Mucosa of descending colon (tissue), 3 donors: ENCODE measurements at regions not wholly inside any gene's neighbourhood (a gene's known extent, or its start where the extent isn't known, plus 50 kb on each side); places are given as distances from the start of the nearest gene placed in this dataset.
"Not testable (repeated sequence)": the region's sequence is repeated elsewhere in the genome, so short reads cannot be mapped to it uniquely, and the experiment has no call there.

Source experiments
- ATAC-seq: fragments of 200-7000 bp; cut with Tn5 transposase; one replicate; pipeline ENCODE4 v1.9.1; 2020; ENCODE audit warnings: mild to moderate bottlenecking, moderate library complexity
- DNase-seq, 3 donors: peaks; one replicate each; pipeline ENCODE4 v3.0.0-alpha.2; 2020
- H3K36me3 ChIP-seq: fragments of 200-600 bp; one replicate; pipeline ENCODE4 v1.8.0; 2021; ENCODE audit warnings: low read depth, mild to moderate bottlenecking
- H3K4me1 ChIP-seq: fragments of 200-600 bp; one replicate; pipeline ENCODE4 v1.8.0; 2021; ENCODE audit warnings: low read depth, mild to moderate bottlenecking
- H3K4me3 ChIP-seq: fragments of 200-600 bp; one replicate; pipeline ENCODE4 v1.8.0; 2021; ENCODE audit warnings: mild to moderate bottlenecking
- H3K9me3 ChIP-seq: fragments of 200-600 bp; one replicate; pipeline ENCODE4 v1.8.0; 2021; ENCODE audit warnings: mild to moderate bottlenecking
- intact Hi-C, 2 donors: fragments of 100-400 bp; cut with DNase I in 1 of 2; cut with micrococcal nuclease in 1 of 2; formaldehyde crosslinking; loops; one replicate each; pipeline versions ENCODE4 v1.11.0 to v1.11.1; 2022; cut with DNase I, micrococcal nuclease
- TF ChIP-seq, protein P1 (sequence below): fragments of 200-600 bp; IDR thresholded peaks from one replicate; pipeline ENCODE4 v1.8.0; 2022; ENCODE audit warnings: antibody characterized with exemption, mild to moderate bottlenecking
- donor health status: DM: no; HTN: no; CAD: no; lungs with moderate emphysema.
- donor health status: DM: no; HTN: no; CAD: no.
- donor health status: DM: no; HTN: yes; CAD: no.

DNA sequence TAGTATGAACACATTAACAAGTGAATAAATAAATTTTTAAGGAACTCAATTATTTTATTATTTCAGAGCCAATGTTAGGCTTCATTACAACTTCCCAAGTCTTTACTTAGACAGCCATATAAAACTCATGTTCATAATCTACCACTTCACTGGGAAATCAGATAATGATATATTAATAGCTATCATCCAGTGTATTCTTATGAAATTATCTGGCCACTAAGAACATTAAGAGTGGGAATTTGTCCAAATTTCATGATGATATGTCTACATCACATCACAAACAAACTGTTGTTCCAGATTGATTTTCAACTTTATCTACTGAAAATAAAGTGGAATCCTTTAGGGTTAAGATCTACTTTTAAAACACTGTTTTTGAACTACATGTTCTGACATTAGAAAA is 668.6 kb downstream of the EFNA5 start:
- Histone ChIP-seq H3K4me3 (no peak overlapping the region), H3K9me3 (no peaks in the 10 kb centered on the region), H3K36me3 (no peaks in the 10 kb centered on the region), H3K4me1 (no peaks in the 10 kb centered on the region)
- intact Hi-C loops, result no loop called here
- DNase-seq, result no peak
- TF ChIP-seq, protein P1, sequence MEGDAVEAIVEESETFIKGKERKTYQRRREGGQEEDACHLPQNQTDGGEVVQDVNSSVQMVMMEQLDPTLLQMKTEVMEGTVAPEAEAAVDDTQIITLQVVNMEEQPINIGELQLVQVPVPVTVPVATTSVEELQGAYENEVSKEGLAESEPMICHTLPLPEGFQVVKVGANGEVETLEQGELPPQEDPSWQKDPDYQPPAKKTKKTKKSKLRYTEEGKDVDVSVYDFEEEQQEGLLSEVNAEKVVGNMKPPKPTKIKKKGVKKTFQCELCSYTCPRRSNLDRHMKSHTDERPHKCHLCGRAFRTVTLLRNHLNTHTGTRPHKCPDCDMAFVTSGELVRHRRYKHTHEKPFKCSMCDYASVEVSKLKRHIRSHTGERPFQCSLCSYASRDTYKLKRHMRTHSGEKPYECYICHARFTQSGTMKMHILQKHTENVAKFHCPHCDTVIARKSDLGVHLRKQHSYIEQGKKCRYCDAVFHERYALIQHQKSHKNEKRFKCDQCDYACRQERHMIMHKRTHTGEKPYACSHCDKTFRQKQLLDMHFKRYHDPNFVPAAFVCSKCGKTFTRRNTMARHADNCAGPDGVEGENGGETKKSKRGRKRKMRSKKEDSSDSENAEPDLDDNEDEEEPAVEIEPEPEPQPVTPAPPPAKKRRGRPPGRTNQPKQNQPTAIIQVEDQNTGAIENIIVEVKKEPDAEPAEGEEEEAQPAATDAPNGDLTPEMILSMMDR, result no peak
- ATAC-seq, result no peak

DNA sequence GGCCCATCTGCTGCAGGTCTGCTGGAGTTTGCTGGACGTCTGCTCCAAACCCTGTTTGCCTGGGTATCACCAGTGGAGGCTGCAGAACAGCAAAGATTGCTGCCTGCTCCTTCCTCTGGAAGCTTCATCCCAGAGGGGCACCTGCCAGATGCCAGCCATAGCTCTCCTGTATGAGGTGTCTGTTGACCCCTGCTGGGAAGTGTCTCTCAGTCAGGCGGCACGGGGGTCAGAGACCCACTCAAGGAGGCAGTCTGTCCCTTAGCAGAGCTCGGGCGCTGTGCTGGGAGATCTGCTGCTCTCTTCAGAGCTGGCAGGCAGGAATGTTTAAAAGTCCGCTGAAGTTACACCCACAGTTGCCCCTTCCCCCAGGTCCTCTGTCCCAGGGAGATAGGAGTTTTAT is 671.2 kb downstream of the EFNA5 start:
- H3K9me3 ChIP-seq, H3K4me3 ChIP-seq, DNase-seq, H3K36me3 ChIP-seq, ATAC-seq, intact Hi-C loops, H3K4me1 ChIP-seq: not testable (repeated sequence)

DNA sequence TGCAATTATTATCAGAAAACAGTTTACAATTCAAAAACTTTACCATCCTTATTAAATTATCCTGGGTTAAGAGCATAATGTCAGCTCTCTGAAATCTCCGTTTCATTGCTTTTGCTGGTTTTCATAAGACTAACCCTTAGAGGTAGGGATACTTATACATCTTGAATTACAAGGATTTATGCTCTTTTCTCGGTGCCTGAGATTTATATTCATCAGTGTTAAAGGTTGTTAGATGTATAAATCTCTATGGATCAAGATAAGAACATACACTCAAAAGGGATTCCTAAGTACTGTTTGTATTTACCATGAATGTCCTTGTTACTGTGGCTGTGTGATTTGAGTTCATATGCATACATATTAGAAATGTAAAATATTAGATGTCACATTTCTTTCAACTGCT is 684.7 kb downstream of the EFNA5 start:
- Histone ChIP-seq H3K4me1 (no peaks in the 10 kb centered on the region), H3K36me3 (no peaks in the 10 kb centered on the region), H3K4me3 (no peak overlapping the region), H3K9me3 (no peaks in the 10 kb centered on the region)
- ATAC-seq (no peak), DNase-seq (no peak)
- TF ChIP-seq, protein P1, result no peak
- intact Hi-C loops, result no loop called here

DNA sequence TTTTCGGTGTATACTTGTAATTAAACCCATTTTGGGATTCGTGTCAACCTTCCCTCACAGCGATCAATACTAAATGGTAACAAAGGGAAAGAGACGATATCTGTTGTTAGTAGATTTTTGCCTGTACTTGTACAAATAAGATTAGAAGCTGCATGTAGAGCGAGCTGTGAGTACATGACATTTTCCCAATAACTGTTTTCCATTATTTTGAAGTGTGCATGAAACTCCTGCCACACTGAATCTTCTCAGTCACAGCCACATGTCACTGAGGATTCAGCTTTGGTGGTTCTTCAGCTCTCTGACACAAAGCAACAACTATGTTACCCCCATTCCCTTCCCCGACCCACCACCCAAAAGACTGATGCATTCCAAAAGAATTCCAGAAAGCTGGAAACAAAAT is 685.6 kb downstream of the EFNA5 start:
- Histone ChIP-seq H3K36me3 (no peaks in the 10 kb centered on the region), H3K4me3 (no peak overlapping the region), H3K9me3 (no peaks in the 10 kb centered on the region), H3K4me1 (no peaks in the 10 kb centered on the region)
- DNase-seq (no peak), ATAC-seq (no peak)
- intact Hi-C loops, result no loop called here
- TF ChIP-seq, protein P1, result no peak

DNA sequence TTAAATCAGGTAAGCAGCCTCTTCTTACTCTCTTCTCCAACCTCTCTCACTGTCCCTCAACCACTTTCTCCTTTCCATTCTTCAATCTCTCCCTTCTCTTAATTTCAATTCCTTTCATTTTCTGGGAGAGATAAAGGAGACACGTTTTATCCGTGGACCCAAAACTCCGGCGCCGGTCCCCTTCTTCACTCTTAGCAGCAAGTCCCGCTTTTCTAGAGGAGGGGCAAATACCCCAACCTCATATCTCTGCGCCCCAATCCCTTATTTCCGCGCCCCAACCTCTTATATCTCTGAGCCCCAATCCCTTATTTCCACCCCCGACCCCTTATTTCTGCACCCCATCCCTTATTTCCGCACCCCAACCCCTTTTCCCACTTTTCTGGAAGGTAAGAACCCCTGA is 691.6 kb downstream of the EFNA5 start:
- ATAC-seq, intact Hi-C loops, H3K36me3 ChIP-seq, H3K4me3 ChIP-seq, H3K4me1 ChIP-seq, DNase-seq, H3K9me3 ChIP-seq: not testable (repeated sequence)

DNA sequence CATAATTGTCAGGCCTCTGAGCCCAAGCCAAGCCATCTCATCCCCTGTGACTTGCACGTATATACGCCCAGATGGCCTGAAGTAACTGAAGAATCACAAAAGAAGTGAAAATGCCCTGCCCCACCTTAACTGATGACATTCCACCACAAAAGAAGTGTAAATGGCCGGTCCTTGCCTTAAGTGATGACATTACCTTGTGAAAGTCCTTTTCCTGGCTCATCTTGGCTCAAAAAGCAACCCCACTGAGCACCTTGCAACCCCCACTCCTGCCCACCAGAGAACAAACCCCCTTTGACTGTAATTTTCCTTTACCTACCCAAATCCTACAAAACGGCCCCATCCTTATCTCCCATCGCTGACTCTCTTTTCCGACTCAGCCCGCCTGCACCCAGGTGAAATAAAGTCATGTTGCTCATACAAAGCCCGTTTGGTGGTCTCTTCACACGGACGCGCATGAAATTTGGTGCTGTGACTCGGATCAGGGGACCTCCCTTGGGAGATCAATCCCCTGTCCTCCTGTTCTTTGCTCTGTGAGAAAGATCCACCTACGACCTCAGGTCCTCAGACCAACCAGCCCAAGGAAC is 692.1 kb downstream of the EFNA5 start:
- intact Hi-C loops, H3K4me3 ChIP-seq, H3K36me3 ChIP-seq, H3K9me3 ChIP-seq, H3K4me1 ChIP-seq, ATAC-seq, DNase-seq: not testable (repeated sequence)

DNA sequence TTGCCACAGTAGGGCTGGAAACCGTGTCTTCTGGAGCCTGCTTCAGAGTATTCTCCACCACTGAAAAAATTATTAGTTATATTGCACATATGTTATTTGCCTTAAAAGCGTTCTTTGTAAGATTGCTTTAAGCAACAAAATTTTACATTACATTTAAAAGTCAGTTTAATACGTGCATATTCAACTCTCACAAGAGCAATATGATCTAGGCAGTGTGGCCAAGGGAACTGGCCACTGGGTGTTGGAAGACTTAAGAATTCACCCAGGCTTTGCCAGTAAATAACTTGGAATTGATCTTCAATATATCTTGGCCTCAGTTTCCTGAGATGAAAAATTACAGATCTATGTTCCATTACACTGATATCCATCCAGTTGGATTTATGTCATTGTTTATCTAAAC is 694.4 kb downstream of the EFNA5 start:
- DNase-seq (no peak), ATAC-seq (no peak)
- no peaks in the 10 kb centered on the region for H3K36me3 ChIP-seq
- H3K4me3 ChIP-seq, result no peak overlapping the region
- intact Hi-C loops, result no loop called here
- no peaks in the 10 kb centered on the region for H3K4me1 ChIP-seq
- TF ChIP-seq, protein P1, result no peak
- H3K9me3 ChIP-seq, result no peaks in the 10 kb centered on the region
